ENCODE measurements at regions not wholly inside any gene's neighbourhood (a gene's known extent, or its start where the extent isn't known, plus 50 kb on each side); places are given as distances from the start of the nearest gene placed in this dataset.

DNA sequence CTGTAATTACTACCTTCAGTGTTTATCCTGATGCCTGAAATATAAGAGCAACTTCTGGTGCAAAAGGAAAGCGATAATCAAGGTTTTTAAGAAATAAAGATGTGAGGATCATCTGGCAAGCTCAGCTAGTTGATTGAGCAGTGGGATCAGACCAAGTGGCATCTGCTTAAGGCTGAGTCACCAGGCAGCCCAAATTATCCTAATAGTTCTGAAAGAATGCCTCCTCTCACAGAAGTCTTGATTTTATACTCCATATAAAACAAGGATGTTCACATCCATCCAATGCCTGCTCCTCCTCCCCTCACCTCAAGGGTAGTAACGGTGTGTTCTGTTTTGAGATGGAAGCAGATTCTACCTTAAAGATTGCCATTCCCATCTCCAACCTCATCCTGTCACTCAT, 134.5 kb upstream of the RASGEF1B start:
- DNase-seq (ENCODE audit: extremely low spot score), result no peak
- 93% methylated on average over 2 of the region's 2 CpGs for WGBS
- TF ChIP-seq, protein P1, sequence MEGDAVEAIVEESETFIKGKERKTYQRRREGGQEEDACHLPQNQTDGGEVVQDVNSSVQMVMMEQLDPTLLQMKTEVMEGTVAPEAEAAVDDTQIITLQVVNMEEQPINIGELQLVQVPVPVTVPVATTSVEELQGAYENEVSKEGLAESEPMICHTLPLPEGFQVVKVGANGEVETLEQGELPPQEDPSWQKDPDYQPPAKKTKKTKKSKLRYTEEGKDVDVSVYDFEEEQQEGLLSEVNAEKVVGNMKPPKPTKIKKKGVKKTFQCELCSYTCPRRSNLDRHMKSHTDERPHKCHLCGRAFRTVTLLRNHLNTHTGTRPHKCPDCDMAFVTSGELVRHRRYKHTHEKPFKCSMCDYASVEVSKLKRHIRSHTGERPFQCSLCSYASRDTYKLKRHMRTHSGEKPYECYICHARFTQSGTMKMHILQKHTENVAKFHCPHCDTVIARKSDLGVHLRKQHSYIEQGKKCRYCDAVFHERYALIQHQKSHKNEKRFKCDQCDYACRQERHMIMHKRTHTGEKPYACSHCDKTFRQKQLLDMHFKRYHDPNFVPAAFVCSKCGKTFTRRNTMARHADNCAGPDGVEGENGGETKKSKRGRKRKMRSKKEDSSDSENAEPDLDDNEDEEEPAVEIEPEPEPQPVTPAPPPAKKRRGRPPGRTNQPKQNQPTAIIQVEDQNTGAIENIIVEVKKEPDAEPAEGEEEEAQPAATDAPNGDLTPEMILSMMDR (IDR thresholded peaks at IDR 0.05), result no peak
- TF ChIP-seq POLR2A (IDR thresholded peaks at IDR 0.05; ENCODE audit: low read depth), result no peak
- no peak for TF ChIP-seq EP300 (IDR thresholded peaks at IDR 0.05)
- no peak for TF ChIP-seq POLR2AphosphoS5 (IDR thresholded peaks at IDR 0.05)
- intact Hi-C loops (cut with DNase I), result no loop called here
- no peak overlapping the region for H3K4me3 ChIP-seq
- H3K4me1 ChIP-seq, result peaks cover 0 to 22% (median 8%) of the 10 kb centered on the region in 4 donors
- no peak overlapping the region for H3K27ac ChIP-seq (replicated peaks in 1 of 4)
- H3K9me3 ChIP-seq, result no peaks in the 10 kb centered on the region
- no peaks in the 10 kb centered on the region for H3K36me3 ChIP-seq
- H3K27me3 ChIP-seq, result no peaks in the 10 kb centered on the region

DNA sequence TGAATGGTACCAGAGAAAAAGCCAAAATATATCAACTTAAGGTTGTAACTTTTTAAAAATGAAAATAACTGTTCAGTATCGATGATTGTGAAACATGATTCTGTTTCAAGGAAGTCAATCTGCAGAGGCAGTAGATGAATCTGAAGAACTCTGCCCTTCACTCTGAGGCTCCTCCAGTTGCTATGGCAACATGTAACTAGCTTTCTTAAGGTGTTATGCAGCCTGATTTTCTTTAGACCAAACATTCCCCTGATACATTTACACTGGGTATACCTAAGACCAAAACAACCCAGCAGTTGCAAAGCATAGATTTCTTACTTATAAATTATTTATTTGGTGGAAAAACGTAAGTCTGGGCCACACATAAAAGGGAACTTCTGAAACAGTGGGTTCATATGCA, 133.6 kb upstream of the RASGEF1B start:
- H3K4me1 ChIP-seq, result peaks cover 0 to 30% (median 17%) of the 10 kb centered on the region in 4 donors
- no peaks in the 10 kb centered on the region for H3K36me3 ChIP-seq
- no peak overlapping the region for H3K27ac ChIP-seq (replicated peaks in 1 of 4)
- H3K27me3 ChIP-seq, result no peaks in the 10 kb centered on the region
- no peak for DNase-seq (ENCODE audit: extremely low spot score)
- H3K9me3 ChIP-seq, result no peaks in the 10 kb centered on the region
- 75% methylated on average over 2 of the region's 2 CpGs for WGBS
- TF ChIP-seq POLR2A (IDR thresholded peaks at IDR 0.05; ENCODE audit: low read depth), result no peak
- TF ChIP-seq EP300 (IDR thresholded peaks at IDR 0.05), result no peak
- TF ChIP-seq, protein P1 (IDR thresholded peaks at IDR 0.05), result no peak
- no peak for TF ChIP-seq POLR2AphosphoS5 (IDR thresholded peaks at IDR 0.05)
- intact Hi-C loops (cut with DNase I), result no loop called here
- no peak overlapping the region for H3K4me3 ChIP-seq

DNA sequence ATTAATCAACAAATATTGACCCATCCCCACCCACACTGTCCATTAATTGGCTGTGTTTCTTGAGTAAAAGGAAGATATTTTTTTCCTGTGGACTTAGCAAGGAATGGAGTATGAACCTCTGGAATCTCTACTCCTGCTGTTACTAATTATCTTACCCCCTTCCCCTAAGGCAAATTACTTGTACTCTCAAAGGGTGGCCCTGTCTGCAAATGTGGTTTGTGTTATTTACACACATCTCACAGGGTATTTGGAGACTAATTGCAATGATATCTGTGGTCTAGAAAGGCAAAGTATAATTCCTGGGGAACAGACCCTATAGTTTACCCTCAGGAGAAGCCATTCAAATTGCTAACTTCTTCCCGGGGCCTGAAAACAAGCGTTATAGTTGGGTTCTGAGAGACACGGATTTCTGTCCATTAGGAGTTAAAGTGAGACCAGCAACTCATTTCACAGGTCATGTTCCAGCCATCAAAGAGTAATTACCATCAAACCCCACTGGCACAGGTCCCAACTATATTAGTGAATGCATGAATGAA, 133.0 kb upstream of the RASGEF1B start:
- WGBS, result 73% methylated on average over 3 of the region's 3 CpGs

DNA sequence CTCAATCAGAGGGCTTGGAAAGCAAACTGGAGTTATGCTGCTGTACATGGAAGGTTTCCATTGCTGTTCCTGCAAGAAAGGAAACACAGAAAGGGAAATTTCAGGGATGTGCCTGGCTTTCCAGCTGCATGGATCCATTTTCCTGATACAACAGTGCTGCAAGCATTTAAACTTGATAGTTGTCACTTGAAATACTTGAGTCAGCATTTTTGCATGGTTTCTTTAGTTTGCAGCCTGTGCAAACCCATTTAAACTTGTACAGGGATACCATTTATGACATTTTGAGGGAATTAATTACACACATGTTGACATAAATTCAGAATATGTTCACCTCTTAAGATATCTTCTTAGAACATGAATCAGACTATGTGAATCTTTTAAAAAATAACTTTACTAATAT, 131.1 kb upstream of the RASGEF1B start:
- H3K27me3 ChIP-seq, result no peaks in the 10 kb centered on the region
- no peak overlapping the region for H3K27ac ChIP-seq (replicated peaks in 1 of 4)
- no peak for DNase-seq (ENCODE audit: extremely low spot score)
- TF ChIP-seq POLR2AphosphoS5 (IDR thresholded peaks at IDR 0.05) (no peak), POLR2A (IDR thresholded peaks at IDR 0.05; ENCODE audit: low read depth) (no peak), EP300 (IDR thresholded peaks at IDR 0.05) (no peak)
- TF ChIP-seq, protein P1 (IDR thresholded peaks at IDR 0.05), result no peak
- no peak overlapping the region for H3K4me3 ChIP-seq
- no peaks in the 10 kb centered on the region for H3K36me3 ChIP-seq
- no peaks in the 10 kb centered on the region for H3K9me3 ChIP-seq
- H3K4me1 ChIP-seq, result peaks cover 0 to 32% (median 19%) of the 10 kb centered on the region in 4 donors
- intact Hi-C loops (cut with DNase I), result no loop called here

More for the DNA sequence above, 133.0 kb upstream of the RASGEF1B start:
- H3K4me3 ChIP-seq, result no peak overlapping the region
- no peak for DNase-seq (ENCODE audit: extremely low spot score)
- H3K4me1 ChIP-seq, result peaks cover 0 to 32% (median 19%) of the 10 kb centered on the region in 4 donors
- H3K27me3 ChIP-seq, result no peaks in the 10 kb centered on the region
- no peak overlapping the region for H3K27ac ChIP-seq (replicated peaks in 1 of 4)
- TF ChIP-seq, protein P1 (IDR thresholded peaks at IDR 0.05), result no peak
- TF ChIP-seq POLR2A (IDR thresholded peaks at IDR 0.05; ENCODE audit: low read depth) (no peak), EP300 (IDR thresholded peaks at IDR 0.05) (no peak), POLR2AphosphoS5 (IDR thresholded peaks at IDR 0.05) (no peak)
- intact Hi-C loops (cut with DNase I), result no loop called here
- H3K9me3 ChIP-seq, result no peaks in the 10 kb centered on the region
- H3K36me3 ChIP-seq, result no peaks in the 10 kb centered on the region

DNA sequence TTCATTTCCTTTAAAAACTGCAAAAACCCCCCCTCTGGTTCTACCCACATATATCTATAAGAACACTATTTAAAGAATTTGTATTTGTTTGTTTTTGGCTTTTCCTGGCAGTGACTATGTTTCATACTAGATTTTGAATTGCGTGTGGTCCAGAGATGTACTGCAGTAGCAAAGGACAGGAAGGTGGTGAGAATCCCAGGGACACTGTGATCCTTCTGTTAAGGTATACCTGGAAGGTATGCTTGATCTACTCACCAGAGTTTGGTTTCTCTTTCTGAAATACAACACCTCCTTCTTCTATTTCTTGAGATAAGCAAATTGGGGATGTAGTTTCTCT, 129.6 kb upstream of the RASGEF1B start:
- TF ChIP-seq, protein P1 (IDR thresholded peaks at IDR 0.05), result no peak
- Histone ChIP-seq H3K36me3 (no peaks in the 10 kb centered on the region), H3K4me1 (peaks cover 0 to 22% (median 16%) of the 10 kb centered on the region in 4 donors), H3K27ac (replicated peaks in 1 of 4) (peak overlapping the region in 3 of 4 donors; percentile 13 to 36 (median 19)), H3K4me3 (no peak overlapping the region), H3K27me3 (no peaks in the 10 kb centered on the region), H3K9me3 (no peaks in the 10 kb centered on the region)
- DNase-seq (ENCODE audit: extremely low spot score), result no peak
- WGBS, result 55% methylated on average over 1 of the region's 1 CpG
- intact Hi-C loops (cut with DNase I), result no loop called here
